ENCODE measurements at regions not wholly inside any gene's neighbourhood (a gene's known extent, or its start where the extent isn't known, plus 50 kb on each side); places are given as distances from the start of the nearest gene placed in this dataset.

DNA sequence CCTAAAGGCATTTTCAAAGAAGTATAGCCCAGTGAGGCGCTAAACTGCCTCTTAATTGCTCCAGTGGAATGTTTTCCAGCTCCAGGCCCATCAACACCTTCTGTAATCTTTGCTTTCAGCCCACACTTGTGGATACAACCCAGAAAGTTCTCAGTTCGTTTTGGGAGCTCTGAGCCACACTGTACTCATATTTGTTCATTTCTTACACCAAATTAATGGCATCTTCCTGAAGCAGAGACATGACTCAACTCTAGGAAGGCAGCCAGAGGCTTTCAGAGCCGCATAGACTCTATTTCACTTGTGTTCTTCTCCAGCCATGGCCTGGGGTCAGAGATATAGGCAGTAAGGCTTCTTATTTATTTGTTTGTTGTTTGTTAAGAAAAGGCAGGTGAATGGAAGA, 175.5 kb upstream of the NCAM1 start:
- Histone ChIP-seq H3K4me1 (peaks cover 0 to 4% of the 10 kb centered on the region in 2 donors), H3K9me3 (no peaks in the 10 kb centered on the region), H3K36me3 (no peaks in the 10 kb centered on the region), H3K27ac (peak overlapping the region in 1 of 2 donors; percentile 64), H3K27me3 (no peaks in the 10 kb centered on the region), H3K4me3 (no peak overlapping the region)
- TF ChIP-seq, protein P1, sequence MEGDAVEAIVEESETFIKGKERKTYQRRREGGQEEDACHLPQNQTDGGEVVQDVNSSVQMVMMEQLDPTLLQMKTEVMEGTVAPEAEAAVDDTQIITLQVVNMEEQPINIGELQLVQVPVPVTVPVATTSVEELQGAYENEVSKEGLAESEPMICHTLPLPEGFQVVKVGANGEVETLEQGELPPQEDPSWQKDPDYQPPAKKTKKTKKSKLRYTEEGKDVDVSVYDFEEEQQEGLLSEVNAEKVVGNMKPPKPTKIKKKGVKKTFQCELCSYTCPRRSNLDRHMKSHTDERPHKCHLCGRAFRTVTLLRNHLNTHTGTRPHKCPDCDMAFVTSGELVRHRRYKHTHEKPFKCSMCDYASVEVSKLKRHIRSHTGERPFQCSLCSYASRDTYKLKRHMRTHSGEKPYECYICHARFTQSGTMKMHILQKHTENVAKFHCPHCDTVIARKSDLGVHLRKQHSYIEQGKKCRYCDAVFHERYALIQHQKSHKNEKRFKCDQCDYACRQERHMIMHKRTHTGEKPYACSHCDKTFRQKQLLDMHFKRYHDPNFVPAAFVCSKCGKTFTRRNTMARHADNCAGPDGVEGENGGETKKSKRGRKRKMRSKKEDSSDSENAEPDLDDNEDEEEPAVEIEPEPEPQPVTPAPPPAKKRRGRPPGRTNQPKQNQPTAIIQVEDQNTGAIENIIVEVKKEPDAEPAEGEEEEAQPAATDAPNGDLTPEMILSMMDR (IDR thresholded peaks at IDR 0.05) = no peak
- no peak for TF ChIP-seq POLR2A (IDR thresholded peaks at IDR 0.05)
- intact Hi-C loops (cut with DNase I; ENCODE audit: low total_unique reads) = no loop called here
- peak in 1 of 2 donors; percentile 74 for DNase-seq

DNA sequence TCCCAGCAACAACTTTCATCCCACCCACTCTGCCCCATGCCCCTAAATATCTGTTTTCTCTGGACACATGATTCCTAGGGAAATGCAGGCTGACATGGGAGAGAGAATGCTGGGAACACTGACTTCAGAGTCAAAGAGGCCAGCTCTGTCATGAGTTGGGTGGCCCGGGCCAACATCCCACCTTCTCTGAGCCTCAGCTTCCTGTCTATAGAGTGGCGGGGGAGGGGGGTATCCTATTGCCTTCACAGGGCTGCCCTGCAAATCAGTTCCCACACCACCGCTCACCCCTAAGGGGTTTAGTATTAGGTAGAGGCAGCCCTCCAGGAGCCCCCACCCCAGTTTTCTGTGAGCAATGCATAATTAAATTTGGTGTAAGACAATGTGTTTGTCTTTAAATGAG, 175.0 kb upstream of the NCAM1 start:
- no peak for DNase-seq
- Histone ChIP-seq H3K4me1 (peaks cover 0 to 4% of the 10 kb centered on the region in 2 donors), H3K27ac (peak overlapping the region; percentile 4 to 64), H3K27me3 (no peaks in the 10 kb centered on the region), H3K9me3 (no peaks in the 10 kb centered on the region), H3K4me3 (no peak overlapping the region), H3K36me3 (no peaks in the 10 kb centered on the region)
- TF ChIP-seq, protein P1 (IDR thresholded peaks at IDR 0.05) = no peak
- TF ChIP-seq POLR2A (IDR thresholded peaks at IDR 0.05) = no peak
- intact Hi-C loops (cut with DNase I; ENCODE audit: low total_unique reads) = no loop called here

DNA sequence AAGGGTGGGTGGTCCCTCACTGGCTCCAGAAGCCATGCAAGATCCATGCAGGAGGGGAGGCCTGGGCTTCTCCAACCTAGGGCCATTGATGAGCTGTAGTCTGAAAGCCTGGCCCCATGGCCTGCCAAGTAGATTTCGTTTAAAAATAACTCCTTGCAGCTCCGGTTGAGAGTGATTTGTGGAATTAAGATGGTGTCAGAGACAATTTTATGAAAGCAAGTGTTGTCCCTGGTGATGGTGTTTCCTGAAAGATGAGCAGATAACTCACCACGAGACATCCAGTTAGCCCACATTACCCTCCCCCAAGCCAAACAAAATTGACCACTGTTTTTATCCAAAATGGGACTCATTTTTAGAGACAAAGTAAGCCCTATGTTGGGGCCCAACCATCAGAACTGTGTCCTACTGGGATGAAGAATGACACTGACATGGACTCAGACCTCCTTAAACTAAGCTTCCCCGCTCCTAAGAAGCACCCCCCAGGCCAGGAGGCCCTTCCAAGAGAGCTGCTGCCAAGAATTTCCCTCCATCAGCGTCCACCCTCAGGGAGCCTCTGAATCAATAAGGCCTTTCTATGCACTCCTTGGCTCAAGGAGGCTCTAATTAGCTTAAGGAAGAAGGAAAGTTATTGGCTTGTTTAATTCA, 174.2 kb upstream of the NCAM1 start:
- H3K4me1 ChIP-seq = peaks cover 0 to 4% of the 10 kb centered on the region in 2 donors
- peak overlapping the region in 1 of 2 donors; percentile 64 for H3K27ac ChIP-seq
- H3K4me3 ChIP-seq = no peak overlapping the region
- no peak for TF ChIP-seq POLR2A (IDR thresholded peaks at IDR 0.05)
- TF ChIP-seq, protein P1 (IDR thresholded peaks at IDR 0.05) = no peak
- DNase-seq = no peak
- intact Hi-C loops (cut with DNase I; ENCODE audit: low total_unique reads) = no loop called here
- no peaks in the 10 kb centered on the region for H3K27me3 ChIP-seq
- H3K36me3 ChIP-seq = no peaks in the 10 kb centered on the region
- no peaks in the 10 kb centered on the region for H3K9me3 ChIP-seq

DNA sequence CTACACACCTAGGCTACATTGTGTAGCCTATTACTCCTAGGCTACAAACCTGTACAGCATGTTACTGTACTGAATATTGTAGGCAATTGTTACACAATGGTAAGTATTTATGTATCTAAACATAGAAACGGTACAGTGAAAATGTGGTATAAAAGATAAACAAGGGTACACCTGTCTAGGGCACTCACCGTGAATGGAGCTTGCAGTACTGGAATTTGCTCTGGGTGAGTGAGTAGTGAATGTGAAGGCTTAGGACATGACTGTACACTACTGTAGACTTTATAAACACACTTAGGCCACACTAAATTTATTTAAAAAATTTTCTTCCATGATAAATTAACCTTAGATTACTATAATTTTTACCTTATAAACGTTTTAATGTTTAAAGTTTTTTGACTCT, 171.7 kb upstream of the NCAM1 start:
- Histone ChIP-seq H3K4me1 (peaks cover 0 to 4% of the 10 kb centered on the region in 2 donors), H3K36me3 (no peaks in the 10 kb centered on the region), H3K27me3 (no peaks in the 10 kb centered on the region), H3K9me3 (no peaks in the 10 kb centered on the region), H3K27ac (no peak overlapping the region), H3K4me3 (no peak overlapping the region)
- intact Hi-C loops (cut with DNase I; ENCODE audit: low total_unique reads) = no loop called here
- DNase-seq = no peak
- TF ChIP-seq, protein P1 (IDR thresholded peaks at IDR 0.05) = no peak
- TF ChIP-seq POLR2A (IDR thresholded peaks at IDR 0.05) = no peak

DNA sequence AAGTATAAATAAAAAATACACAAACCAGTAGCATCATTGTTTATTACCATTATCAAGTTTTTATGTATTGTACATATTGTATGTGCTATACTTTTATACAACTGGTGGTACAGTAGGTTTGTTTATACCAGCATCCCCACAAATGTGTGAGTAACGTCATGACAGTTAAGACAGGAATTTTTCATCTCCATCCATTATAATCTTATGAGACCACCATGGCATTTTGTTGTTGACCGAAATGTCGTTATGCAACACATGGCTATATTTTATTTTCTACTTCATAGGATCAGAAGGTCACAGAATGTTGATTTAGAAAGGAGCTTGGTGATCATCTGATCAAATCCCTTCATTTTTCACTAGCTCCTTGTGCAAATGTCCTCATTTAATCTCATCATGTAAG, 170.9 kb upstream of the NCAM1 start:
- H3K4me1 ChIP-seq = peaks cover 0 to 6% of the 10 kb centered on the region in 2 donors
- H3K9me3 ChIP-seq = no peaks in the 10 kb centered on the region
- no peak overlapping the region for H3K4me3 ChIP-seq
- H3K27ac ChIP-seq = no peak overlapping the region
- intact Hi-C loops (cut with DNase I; ENCODE audit: low total_unique reads) = no loop called here
- H3K36me3 ChIP-seq = no peaks in the 10 kb centered on the region
- no peak for DNase-seq
- H3K27me3 ChIP-seq = no peaks in the 10 kb centered on the region
- TF ChIP-seq POLR2A (IDR thresholded peaks at IDR 0.05) = no peak
- TF ChIP-seq, protein P1 (IDR thresholded peaks at IDR 0.05) = no peak
